ENCODE measurements at regions not wholly inside any gene's neighbourhood (a gene's known extent, or its start where the extent isn't known, plus 50 kb on each side); places are given as distances from the start of the nearest gene placed in this dataset.

DNA sequence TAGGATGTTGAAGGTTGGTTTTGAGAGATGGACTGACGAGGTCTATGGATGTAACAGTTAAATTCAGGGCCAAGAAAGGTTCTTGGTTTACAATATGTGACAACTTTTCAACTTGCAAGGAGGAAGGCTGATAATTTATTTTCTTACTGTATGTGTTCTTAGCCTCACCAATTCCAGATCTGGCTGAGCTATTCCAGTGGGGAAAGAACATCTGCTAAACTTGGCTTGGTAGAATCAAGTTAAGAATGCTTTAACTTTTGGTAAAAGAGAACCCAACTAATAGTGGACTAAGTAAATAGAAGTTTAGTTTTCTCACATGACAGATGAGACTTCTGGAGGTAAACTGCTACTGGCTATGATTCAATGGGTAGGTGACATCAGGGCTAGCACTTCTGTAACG lies 222.9 kb downstream of the KLF5 start:
- no peak for TF ChIP-seq SIN3A (IDR thresholded peaks at IDR 0.05; ENCODE audit: borderline replicate concordance, insufficient read depth, low read length)
- TF ChIP-seq POLR2AphosphoS5 (IDR thresholded peaks at IDR 0.05; ENCODE audit: low read depth, low read length): no peak
- TF ChIP-seq, protein P1, sequence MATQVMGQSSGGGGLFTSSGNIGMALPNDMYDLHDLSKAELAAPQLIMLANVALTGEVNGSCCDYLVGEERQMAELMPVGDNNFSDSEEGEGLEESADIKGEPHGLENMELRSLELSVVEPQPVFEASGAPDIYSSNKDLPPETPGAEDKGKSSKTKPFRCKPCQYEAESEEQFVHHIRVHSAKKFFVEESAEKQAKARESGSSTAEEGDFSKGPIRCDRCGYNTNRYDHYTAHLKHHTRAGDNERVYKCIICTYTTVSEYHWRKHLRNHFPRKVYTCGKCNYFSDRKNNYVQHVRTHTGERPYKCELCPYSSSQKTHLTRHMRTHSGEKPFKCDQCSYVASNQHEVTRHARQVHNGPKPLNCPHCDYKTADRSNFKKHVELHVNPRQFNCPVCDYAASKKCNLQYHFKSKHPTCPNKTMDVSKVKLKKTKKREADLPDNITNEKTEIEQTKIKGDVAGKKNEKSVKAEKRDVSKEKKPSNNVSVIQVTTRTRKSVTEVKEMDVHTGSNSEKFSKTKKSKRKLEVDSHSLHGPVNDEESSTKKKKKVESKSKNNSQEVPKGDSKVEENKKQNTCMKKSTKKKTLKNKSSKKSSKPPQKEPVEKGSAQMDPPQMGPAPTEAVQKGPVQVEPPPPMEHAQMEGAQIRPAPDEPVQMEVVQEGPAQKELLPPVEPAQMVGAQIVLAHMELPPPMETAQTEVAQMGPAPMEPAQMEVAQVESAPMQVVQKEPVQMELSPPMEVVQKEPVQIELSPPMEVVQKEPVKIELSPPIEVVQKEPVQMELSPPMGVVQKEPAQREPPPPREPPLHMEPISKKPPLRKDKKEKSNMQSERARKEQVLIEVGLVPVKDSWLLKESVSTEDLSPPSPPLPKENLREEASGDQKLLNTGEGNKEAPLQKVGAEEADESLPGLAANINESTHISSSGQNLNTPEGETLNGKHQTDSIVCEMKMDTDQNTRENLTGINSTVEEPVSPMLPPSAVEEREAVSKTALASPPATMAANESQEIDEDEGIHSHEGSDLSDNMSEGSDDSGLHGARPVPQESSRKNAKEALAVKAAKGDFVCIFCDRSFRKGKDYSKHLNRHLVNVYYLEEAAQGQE (IDR thresholded peaks at IDR 0.05; ENCODE audit: insufficient read depth in 1 of 2, low read depth in 2 of 2, low read length in 2 of 2): no peak

Measured in PFSK-1 (cell line).